ENCODE measurements at regions not wholly inside any gene's neighbourhood (a gene's known extent, or its start where the extent isn't known, plus 50 kb on each side); places are given as distances from the start of the nearest gene placed in this dataset.

- H3K9me3 ChIP-seq (ENCODE audit: control insufficient read depth in 2 of 2, insufficient read depth in 1 of 2, low read depth in 1 of 2, low read length in 1 of 2) = peaks cover 0 to 18% of the 10 kb centered on the region in 2 donors
- no peak overlapping the region for H3K4me3 ChIP-seq (ENCODE audit: low read depth in 1 of 3, low read length in 3 of 3)
- no peaks in the 10 kb centered on the region for H3K36me3 ChIP-seq (ENCODE audit: control insufficient read depth in 3 of 3, insufficient read depth in 2 of 3, low read depth in 1 of 3, low read length in 3 of 3)
- H3K4me1 ChIP-seq (ENCODE audit: control insufficient read depth in 3 of 3, insufficient read depth in 2 of 3, low read depth in 1 of 3, low read length in 2 of 3) = no peaks in the 10 kb centered on the region
- 17 to 44% (median 23%) methylated on average over 2 of the region's 2 CpGs for WGBS, 3 donors
- FAIRE-seq = no peak
- peak in 1 of 2 donors; percentile 10 for DNase-seq
- no peaks in the 10 kb centered on the region for H3K27me3 ChIP-seq (ENCODE audit: control insufficient read depth in 3 of 3, insufficient read depth in 3 of 3, low read length in 3 of 3)
- no peak overlapping the region for H3K27ac ChIP-seq (ENCODE audit: low read depth in 1 of 3, low read length in 2 of 3)
These were observed 173.6 kb upstream of the SMAD3 start for GRCh38 chr15:66891776-66892175.

- H3K4me3 ChIP-seq (ENCODE audit: low read depth in 1 of 3, low read length in 3 of 3) = no peak overlapping the region
- H3K27ac ChIP-seq (ENCODE audit: low read depth in 1 of 3, low read length in 2 of 3) = no peak overlapping the region
- H3K9me3 ChIP-seq (ENCODE audit: control insufficient read depth in 2 of 2, insufficient read depth in 1 of 2, low read depth in 1 of 2, low read length in 1 of 2) = peaks cover 0 to 7% of the 10 kb centered on the region in 2 donors
- H3K4me1 ChIP-seq (ENCODE audit: control insufficient read depth in 3 of 3, insufficient read depth in 2 of 3, low read depth in 1 of 3, low read length in 2 of 3) = no peaks in the 10 kb centered on the region
- WGBS, 3 donors = 87 to 96% (median 95%) methylated on average over 4 of the region's 4 CpGs
- no peaks in the 10 kb centered on the region for H3K27me3 ChIP-seq (ENCODE audit: control insufficient read depth in 3 of 3, insufficient read depth in 3 of 3, low read length in 3 of 3)
- FAIRE-seq (no peak), DNase-seq (no peak)
- H3K36me3 ChIP-seq (ENCODE audit: control insufficient read depth in 3 of 3, insufficient read depth in 2 of 3, low read depth in 1 of 3, low read length in 3 of 3) = no peaks in the 10 kb centered on the region
These were observed 172.1 kb upstream of the SMAD3 start for GRCh38 chr15:66893294-66893693.

GRCh38 chr15:66894363-66894762, 171.0 kb upstream of the SMAD3 start:
- Histone ChIP-seq H3K4me3 (ENCODE audit: low read depth in 1 of 3, low read length in 3 of 3) (no peak overlapping the region), H3K36me3 (ENCODE audit: control insufficient read depth in 3 of 3, insufficient read depth in 2 of 3, low read depth in 1 of 3, low read length in 3 of 3) (no peaks in the 10 kb centered on the region), H3K9me3 (ENCODE audit: control insufficient read depth in 2 of 2, insufficient read depth in 1 of 2, low read depth in 1 of 2, low read length in 1 of 2) (peaks cover 0 to 5% of the 10 kb centered on the region in 2 donors), H3K27me3 (ENCODE audit: control insufficient read depth in 3 of 3, insufficient read depth in 3 of 3, low read length in 3 of 3) (no peaks in the 10 kb centered on the region), H3K27ac (ENCODE audit: low read depth in 1 of 3, low read length in 2 of 3) (no peak overlapping the region), H3K4me1 (ENCODE audit: control insufficient read depth in 3 of 3, insufficient read depth in 2 of 3, low read depth in 1 of 3, low read length in 2 of 3) (no peaks in the 10 kb centered on the region)
- WGBS, 3 donors = 80 to 94% (median 92%) methylated on average over 5 of the region's 5 CpGs
- no peak for FAIRE-seq
- no peak for DNase-seq

- 72 to 88% (median 76%) methylated on average over 4 of the region's 4 CpGs for WGBS, 3 donors
- peaks cover 0 to under 1% of the 10 kb centered on the region in 2 donors for H3K9me3 ChIP-seq (ENCODE audit: control insufficient read depth in 2 of 2, insufficient read depth in 1 of 2, low read depth in 1 of 2, low read length in 1 of 2)
- H3K36me3 ChIP-seq (ENCODE audit: control insufficient read depth in 3 of 3, insufficient read depth in 2 of 3, low read depth in 1 of 3, low read length in 3 of 3) = no peaks in the 10 kb centered on the region
- no peaks in the 10 kb centered on the region for H3K27me3 ChIP-seq (ENCODE audit: control insufficient read depth in 3 of 3, insufficient read depth in 3 of 3, low read length in 3 of 3)
- FAIRE-seq = no peak
- H3K4me1 ChIP-seq (ENCODE audit: control insufficient read depth in 3 of 3, insufficient read depth in 2 of 3, low read depth in 1 of 3, low read length in 2 of 3) = no peaks in the 10 kb centered on the region
- no peak overlapping the region for H3K4me3 ChIP-seq (ENCODE audit: low read depth in 1 of 3, low read length in 3 of 3)
- H3K27ac ChIP-seq (ENCODE audit: low read depth in 1 of 3, low read length in 2 of 3) = no peak overlapping the region
- peak in 1 of 2 donors; percentile 16 for DNase-seq
These were observed 170.2 kb upstream of the SMAD3 start for GRCh38 chr15:66894986-66895780.

- no peaks in the 10 kb centered on the region for H3K36me3 ChIP-seq (ENCODE audit: control insufficient read depth in 3 of 3, insufficient read depth in 2 of 3, low read depth in 1 of 3, low read length in 3 of 3)
- no peak for DNase-seq
- H3K4me1 ChIP-seq (ENCODE audit: control insufficient read depth in 3 of 3, insufficient read depth in 2 of 3, low read depth in 1 of 3, low read length in 2 of 3) = no peaks in the 10 kb centered on the region
- no peak for FAIRE-seq
- no peak overlapping the region for H3K4me3 ChIP-seq (ENCODE audit: low read depth in 1 of 3, low read length in 3 of 3)
- no peaks in the 10 kb centered on the region for H3K27me3 ChIP-seq (ENCODE audit: control insufficient read depth in 3 of 3, insufficient read depth in 3 of 3, low read length in 3 of 3)
- WGBS, 3 donors = 90 to 94% (median 90%) methylated on average over 9 of the region's 9 CpGs
- no peaks in the 10 kb centered on the region for H3K9me3 ChIP-seq (ENCODE audit: control insufficient read depth in 2 of 2, insufficient read depth in 1 of 2, low read depth in 1 of 2, low read length in 1 of 2)
- no peak overlapping the region for H3K27ac ChIP-seq (ENCODE audit: low read depth in 1 of 3, low read length in 2 of 3)
These were observed 169.5 kb upstream of the SMAD3 start for GRCh38 chr15:66895794-66896453.

- Histone ChIP-seq H3K36me3 (ENCODE audit: control insufficient read depth in 3 of 3, insufficient read depth in 2 of 3, low read depth in 1 of 3, low read length in 3 of 3) (no peaks in the 10 kb centered on the region), H3K4me3 (ENCODE audit: low read depth in 1 of 3, low read length in 3 of 3) (no peak overlapping the region), H3K9me3 (ENCODE audit: control insufficient read depth in 2 of 2, insufficient read depth in 1 of 2, low read depth in 1 of 2, low read length in 1 of 2) (no peaks in the 10 kb centered on the region), H3K4me1 (ENCODE audit: control insufficient read depth in 3 of 3, insufficient read depth in 2 of 3, low read depth in 1 of 3, low read length in 2 of 3) (no peaks in the 10 kb centered on the region), H3K27me3 (ENCODE audit: control insufficient read depth in 3 of 3, insufficient read depth in 3 of 3, low read length in 3 of 3) (no peaks in the 10 kb centered on the region), H3K27ac (ENCODE audit: low read depth in 1 of 3, low read length in 2 of 3) (no peak overlapping the region)
- WGBS, 3 donors = 90 to 91% (median 90%) methylated on average over 5 of the region's 5 CpGs
- no peak for FAIRE-seq
- no peak for DNase-seq
These were observed 168.8 kb upstream of the SMAD3 start for GRCh38 chr15:66896611-66897010.

- Histone ChIP-seq H3K4me3 (ENCODE audit: low read depth in 1 of 3, low read length in 3 of 3) (no peak overlapping the region), H3K36me3 (ENCODE audit: control insufficient read depth in 3 of 3, insufficient read depth in 2 of 3, low read depth in 1 of 3, low read length in 3 of 3) (no peaks in the 10 kb centered on the region), H3K9me3 (ENCODE audit: control insufficient read depth in 2 of 2, insufficient read depth in 1 of 2, low read depth in 1 of 2, low read length in 1 of 2) (no peaks in the 10 kb centered on the region), H3K27ac (ENCODE audit: low read depth in 1 of 3, low read length in 2 of 3) (no peak overlapping the region), H3K4me1 (ENCODE audit: control insufficient read depth in 3 of 3, insufficient read depth in 2 of 3, low read depth in 1 of 3, low read length in 2 of 3) (no peaks in the 10 kb centered on the region), H3K27me3 (ENCODE audit: control insufficient read depth in 3 of 3, insufficient read depth in 3 of 3, low read length in 3 of 3) (no peaks in the 10 kb centered on the region)
- no peak for DNase-seq
- WGBS, 3 donors = 49 to 80% (median 66%) methylated on average over 4 of the region's 4 CpGs
- no peak for FAIRE-seq
These were observed 168.0 kb upstream of the SMAD3 start for GRCh38 chr15:66897416-66897815.

GRCh38 chr15:66897971-66898370, 167.4 kb upstream of the SMAD3 start:
- WGBS, 3 donors = 83 to 90% (median 83%) methylated on average over 5 of the region's 5 CpGs
- no peaks in the 10 kb centered on the region for H3K27me3 ChIP-seq (ENCODE audit: control insufficient read depth in 3 of 3, insufficient read depth in 3 of 3, low read length in 3 of 3)
- H3K9me3 ChIP-seq (ENCODE audit: control insufficient read depth in 2 of 2, insufficient read depth in 1 of 2, low read depth in 1 of 2, low read length in 1 of 2) = no peaks in the 10 kb centered on the region
- no peak overlapping the region for H3K4me3 ChIP-seq (ENCODE audit: low read depth in 1 of 3, low read length in 3 of 3)
- FAIRE-seq = no peak
- no peaks in the 10 kb centered on the region for H3K36me3 ChIP-seq (ENCODE audit: control insufficient read depth in 3 of 3, insufficient read depth in 2 of 3, low read depth in 1 of 3, low read length in 3 of 3)
- no peak for DNase-seq
- H3K4me1 ChIP-seq (ENCODE audit: control insufficient read depth in 3 of 3, insufficient read depth in 2 of 3, low read depth in 1 of 3, low read length in 2 of 3) = no peaks in the 10 kb centered on the region
- no peak overlapping the region for H3K27ac ChIP-seq (ENCODE audit: low read depth in 1 of 3, low read length in 2 of 3)
